SK-N-SH (cell line): ENCODE measurements at regions not wholly inside any gene's neighbourhood (a gene's known extent, or its start where the extent isn't known, plus 50 kb on each side); places are given as distances from the start of the nearest gene placed in this dataset.

ENCODE experiments used
- CTCF ChIA-PET: fragments of 300-600, 350-600 bp; formaldehyde crosslinking; extraction: SDS; loops from one replicate; lab custom pipeline; 2021; lab: Yijun Ruan, JAX
- POLR2A ChIA-PET: fragments of 350-600 bp; sonication (Branson Sonifier 250); formaldehyde crosslinking; extraction: SDS; loops from one replicate; lab custom pipeline; 2020; ENCODE audit warnings: antibody characterized with exemption, inconsistent platforms; lab: Yijun Ruan, JAX
- DNase-seq: peaks from one replicate; pipeline ENCODE4 v3.0.0; 2012
- H2AFZ ChIP-seq: fragments of 200-600 bp; sonication (generic); 2 replicates; pipeline ENCODE4 v1.8.1; 2016; ENCODE audit warnings: antibody characterized with exemption, mild to moderate bottlenecking, low read depth
- H3F3A ChIP-seq: fragments of 200-600 bp; sonication (generic); replicated peaks from 2 replicates; pipeline ENCODE3; 2016; ENCODE audit warnings: antibody characterized with exemption, mild to moderate bottlenecking; ENCODE audit not compliant: insufficient read depth
- H3K27ac ChIP-seq, 2 experiments: fragments of 200-500 bp in 1 of 2; fragments of 200-600 bp in 1 of 2; sonication (Bioruptor generic) in 1 of 2; sonication (generic), shearing (Covaris generic) in 1 of 2; 2 replicates each; pipeline versions ENCODE4 v1.5.1 to v1.6.1; 2014 to 2016; ENCODE audit warnings: low read depth in 2 of 2, inconsistent platforms in 1 of 2, low read length in 1 of 2, mild to moderate bottlenecking in 1 of 2, mixed read lengths in 1 of 2
- H3K27me3 ChIP-seq: fragments of 200-600 bp; sonication (generic), shearing (Covaris generic); 2 replicates; pipeline ENCODE4 v1.6.1; 2016; ENCODE audit warnings: mixed run types; ENCODE audit not compliant: insufficient read depth
- H3K36me3 ChIP-seq, 2 experiments: fragments of 200-500 bp in 1 of 2; fragments of 200-600 bp in 1 of 2; sonication (Bioruptor generic) in 1 of 2; sonication (generic) in 1 of 2; replicated peaks in 1 of 2; 2 replicates each; pipeline versions ENCODE3 to v1.5.1; 2014 to 2016; ENCODE audit warnings: low read length in 1 of 2, mild to moderate bottlenecking in 1 of 2; ENCODE audit not compliant: insufficient read depth in 2 of 2, control insufficient read depth in 1 of 2
- H3K4me1 ChIP-seq, 2 experiments: fragments of 200-500 bp in 1 of 2; fragments of 200-600 bp in 1 of 2; sonication (Bioruptor generic) in 1 of 2; sonication (generic), shearing (Covaris generic) in 1 of 2; 2 replicates each; pipeline versions ENCODE4 v1.5.1 to v1.6.1; 2014 to 2016; ENCODE audit warnings: low read depth in 1 of 2, low read length in 1 of 2, mixed run types in 1 of 2; ENCODE audit not compliant: insufficient read depth in 2 of 2, control insufficient read depth in 1 of 2
- H3K4me2 ChIP-seq: fragments of 200-600 bp; sonication (generic), shearing (Covaris generic); 2 replicates; pipeline ENCODE4 v1.6.1; 2017; ENCODE audit warnings: mixed run types
- H3K4me3 ChIP-seq, 2 experiments: fragments of 200-500 bp in 1 of 2; fragments of 200-600 bp in 1 of 2; sonication (Bioruptor generic) in 1 of 2; sonication (generic), shearing (Covaris generic) in 1 of 2; 2 replicates each; pipeline versions ENCODE4 v1.5.1 to v1.8.1; 2014 to 2016; ENCODE audit warnings: low read depth in 2 of 2, inconsistent platforms in 1 of 2, low read length in 1 of 2, mild to moderate bottlenecking in 1 of 2, mixed read lengths in 1 of 2, moderate library complexity in 1 of 2
- H3K79me2 ChIP-seq: fragments of 200-600 bp; sonication (generic); 2 replicates; pipeline ENCODE4 v1.8.1; 2017; ENCODE audit warnings: mild to moderate bottlenecking; ENCODE audit not compliant: insufficient read depth
- H3K9ac ChIP-seq: fragments of 200-600 bp; sonication (generic); 2 replicates; pipeline ENCODE4 v1.6.1; 2017; ENCODE audit warnings: mixed run types
- H3K9me2 ChIP-seq: fragments of 200-600 bp; sonication (generic); 2 replicates; pipeline ENCODE4 v1.6.1; 2017; ENCODE audit warnings: mixed run types
- H3K9me3 ChIP-seq: fragments of 200-600 bp; sonication (generic); 2 replicates; pipeline ENCODE4 v1.6.1; 2017; ENCODE audit warnings: mixed run types, mild to moderate bottlenecking, moderate library complexity
- H4K20me1 ChIP-seq: fragments of 200-600 bp; sonication (generic); 2 replicates; pipeline ENCODE4 v1.6.1; 2017; ENCODE audit warnings: mild to moderate bottlenecking, mixed run types; ENCODE audit not compliant: insufficient read depth
- CTCF ChIP-seq: fragments of 200-600 bp; sonication (generic); IDR thresholded peaks from 2 replicates; pipeline ENCODE4 v1.6.1; 2017; ENCODE audit warnings: antibody characterized with exemption, mild to moderate bottlenecking, moderate library complexity
- FOXJ3 ChIP-seq: sonication (generic); formaldehyde crosslinking; IDR thresholded peaks from 2 replicates; pipeline ENCODE4 v1.5.1; 2020; ENCODE audit warnings: mild to moderate bottlenecking, missing genetic modification reagents
- MEF2A ChIP-seq: IDR thresholded peaks from 2 replicates; pipeline ENCODE4 v1.4.0; 2012; ENCODE audit warnings: low read depth, borderline replicate concordance
- RCOR1 ChIP-seq: fragments of 150-350 bp; IDR thresholded peaks from 2 replicates; pipeline ENCODE4 v1.6.1; 2017; ENCODE audit warnings: antibody characterized with exemption, low read length
- TEAD4 ChIP-seq: IDR thresholded peaks from 2 replicates; pipeline ENCODE4 v1.4.0; 2012; ENCODE audit warnings: mild to moderate bottlenecking, borderline replicate concordance; ENCODE audit not compliant: insufficient read depth
- USF1 ChIP-seq: IDR thresholded peaks from 2 replicates; pipeline ENCODE4 v1.4.0; 2012; ENCODE audit warnings: low read depth, borderline replicate concordance
- WGBS: methylation state at CpG from one replicate; pipeline ENCODE4 v1.1.6; 2017; ENCODE audit warnings: low lambda C conversion rate; 5-methylcytosine and 5-hydroxymethylcytosine counted together
- TF ChIP-seq, protein P1 (sequence below): IDR thresholded peaks from 2 replicates; pipeline ENCODE4 v1.6.1; 2012; ENCODE audit warnings: mild to moderate bottlenecking, low read depth, low read length, moderate library complexity

DNA sequence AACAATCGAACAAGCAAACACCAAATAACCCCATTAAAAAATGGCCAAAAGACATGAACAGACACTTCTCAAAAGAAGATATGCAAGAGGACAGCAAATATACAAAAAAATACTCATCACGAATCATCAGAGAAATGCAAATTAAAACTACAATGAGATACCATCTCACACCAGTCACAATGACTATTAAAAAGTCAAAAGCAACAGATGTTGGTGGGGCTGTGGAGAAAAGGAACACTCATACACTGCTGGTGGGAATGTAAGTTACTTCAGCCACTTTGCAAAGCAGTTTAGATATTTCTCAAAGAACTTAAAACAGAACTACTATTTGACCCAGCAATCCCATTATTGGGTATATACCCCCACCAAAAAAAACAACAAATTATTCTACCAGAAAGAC is 51.3 kb upstream of the FLI1 start:
- Histone ChIP-seq H3K9ac (no peak overlapping the region), H3F3A (no peaks in the 10 kb centered on the region), H2AFZ (no peak overlapping the region), H3K79me2 (no peaks in the 10 kb centered on the region), H4K20me1 (no peaks in the 10 kb centered on the region), H3K4me1 (no peaks in the 10 kb centered on the region), H3K4me3 (no peak overlapping the region), H3K9me3 (no peaks in the 10 kb centered on the region), H3K27ac (no peak overlapping the region), H3K27me3 (no peaks in the 10 kb centered on the region), H3K4me2 (no peak overlapping the region), H3K36me3 (no peaks in the 10 kb centered on the region), H3K9me2 (no peaks in the 10 kb centered on the region)
- CTCF ChIA-PET, result interaction anchor here (1.0 kb wide), 1 partner anchor 470 kb away, joined by 3 read pairs; no protein-coding TSS in a partner anchor
- TF ChIP-seq MEF2A (no peak), FOXJ3 (CRISPR knock-in tag) (no peak), USF1 (no peak)
- POLR2A ChIA-PET, result no interaction called here
- no peak for DNase-seq
- whole genome bisulfite sequencing, result 57% methylated on average over 2 of the region's 2 CpGs

DNA sequence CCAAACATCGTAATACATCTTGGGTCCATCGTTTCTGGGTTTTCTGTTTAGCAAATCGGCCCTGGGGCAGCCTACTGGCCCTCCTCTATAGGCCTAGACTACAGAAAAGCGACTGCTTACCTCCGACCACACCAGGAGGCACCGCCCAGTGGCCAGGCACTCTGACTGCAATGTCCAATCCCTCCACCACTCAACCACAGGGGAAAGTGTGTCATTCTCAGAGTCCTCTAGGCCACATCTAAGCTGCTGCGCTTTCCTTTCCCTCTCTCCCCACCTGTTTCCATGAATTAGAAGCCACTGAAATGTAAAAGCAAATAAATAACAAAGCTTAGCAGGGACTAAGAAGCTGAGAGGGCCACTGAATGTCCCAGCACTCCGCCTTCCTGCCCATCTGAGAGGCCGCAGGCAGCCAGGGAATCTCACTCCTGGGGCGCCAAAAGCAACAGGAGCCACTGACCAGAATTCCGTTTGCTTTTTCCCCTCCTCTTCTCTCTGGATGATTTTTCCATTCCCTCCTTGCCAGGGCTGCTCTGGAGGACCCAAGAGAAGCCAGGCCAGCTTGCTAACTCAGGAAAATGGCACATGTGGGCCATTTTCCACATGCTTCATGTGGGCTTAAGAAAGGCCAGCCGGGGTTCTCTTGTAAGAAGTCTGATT is 50.1 kb upstream of the FLI1 start:
- no peak overlapping the region for H3K4me3 ChIP-seq
- DNase-seq, result no peak
- H3K4me1 ChIP-seq, result no peaks in the 10 kb centered on the region
- no peak overlapping the region for H3K4me2 ChIP-seq
- TF ChIP-seq CTCF (peak; percentile 13; the same call in 1 of the 2 replicates), TEAD4 (no peak), RCOR1 (no peak)
- TF ChIP-seq, protein P1, sequence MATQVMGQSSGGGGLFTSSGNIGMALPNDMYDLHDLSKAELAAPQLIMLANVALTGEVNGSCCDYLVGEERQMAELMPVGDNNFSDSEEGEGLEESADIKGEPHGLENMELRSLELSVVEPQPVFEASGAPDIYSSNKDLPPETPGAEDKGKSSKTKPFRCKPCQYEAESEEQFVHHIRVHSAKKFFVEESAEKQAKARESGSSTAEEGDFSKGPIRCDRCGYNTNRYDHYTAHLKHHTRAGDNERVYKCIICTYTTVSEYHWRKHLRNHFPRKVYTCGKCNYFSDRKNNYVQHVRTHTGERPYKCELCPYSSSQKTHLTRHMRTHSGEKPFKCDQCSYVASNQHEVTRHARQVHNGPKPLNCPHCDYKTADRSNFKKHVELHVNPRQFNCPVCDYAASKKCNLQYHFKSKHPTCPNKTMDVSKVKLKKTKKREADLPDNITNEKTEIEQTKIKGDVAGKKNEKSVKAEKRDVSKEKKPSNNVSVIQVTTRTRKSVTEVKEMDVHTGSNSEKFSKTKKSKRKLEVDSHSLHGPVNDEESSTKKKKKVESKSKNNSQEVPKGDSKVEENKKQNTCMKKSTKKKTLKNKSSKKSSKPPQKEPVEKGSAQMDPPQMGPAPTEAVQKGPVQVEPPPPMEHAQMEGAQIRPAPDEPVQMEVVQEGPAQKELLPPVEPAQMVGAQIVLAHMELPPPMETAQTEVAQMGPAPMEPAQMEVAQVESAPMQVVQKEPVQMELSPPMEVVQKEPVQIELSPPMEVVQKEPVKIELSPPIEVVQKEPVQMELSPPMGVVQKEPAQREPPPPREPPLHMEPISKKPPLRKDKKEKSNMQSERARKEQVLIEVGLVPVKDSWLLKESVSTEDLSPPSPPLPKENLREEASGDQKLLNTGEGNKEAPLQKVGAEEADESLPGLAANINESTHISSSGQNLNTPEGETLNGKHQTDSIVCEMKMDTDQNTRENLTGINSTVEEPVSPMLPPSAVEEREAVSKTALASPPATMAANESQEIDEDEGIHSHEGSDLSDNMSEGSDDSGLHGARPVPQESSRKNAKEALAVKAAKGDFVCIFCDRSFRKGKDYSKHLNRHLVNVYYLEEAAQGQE, result no peak
- no peaks in the 10 kb centered on the region for H3F3A ChIP-seq
- no peaks in the 10 kb centered on the region for H3K36me3 ChIP-seq
- H3K9me3 ChIP-seq, result no peaks in the 10 kb centered on the region
- ChIA-PET CTCF (interaction anchor here (1.0 to 3.6 kb wide), 4 partner anchors 11 to 471 kb away, joined by 3 to 13 read pairs (median 8); no protein-coding TSS in a partner anchor), POLR2A (no interaction called here)
- no peaks in the 10 kb centered on the region for H3K79me2 ChIP-seq
- H3K9ac ChIP-seq, result no peak overlapping the region
- no peaks in the 10 kb centered on the region for H3K27me3 ChIP-seq
- WGBS, result 85% methylated on average over 12 of the region's 12 CpGs
- H3K27ac ChIP-seq, result no peak overlapping the region
- no peaks in the 10 kb centered on the region for H3K9me2 ChIP-seq
- no peak overlapping the region for H2AFZ ChIP-seq
- no peaks in the 10 kb centered on the region for H4K20me1 ChIP-seq
